HG03520 (cell line): ENCODE measurements at regions not wholly inside any gene's neighbourhood (a gene's known extent, or its start where the extent isn't known, plus 50 kb on each side); places are given as distances from the start of the nearest gene placed in this dataset.
"Not testable (repeated sequence)": the region's sequence is repeated elsewhere in the genome, so short reads cannot be mapped to it uniquely, and the experiment has no call there.

Experiments used
- ATAC-seq: cut with Tn5 transposase; IDR thresholded peaks from one replicate; pipeline ENCODE4 v1.9.1; 2021; ENCODE audit warnings: mild to moderate bottlenecking, moderate library complexity; ENCODE audit not compliant: unreplicated experiment

GRCh38 chr15:70602834-70603560 is 160.4 kb downstream of the UACA start:
- no peak for ATAC-seq

GRCh38 chr15:70602281-70602680 is 161.1 kb downstream of the UACA start:
- ATAC-seq: no peak

- no peak for ATAC-seq
Measured at GRCh38 chr15:70597945-70598344, 165.4 kb downstream of the UACA start.

GRCh38 chr15:70597056-70597603 is 166.2 kb downstream of the UACA start:
- ATAC-seq: no peak

- ATAC-seq: no peak
Measured at GRCh38 chr15:70596354-70597055, 166.9 kb downstream of the UACA start.

GRCh38 chr15:70593795-70594194 is 169.6 kb downstream of the UACA start:
- ATAC-seq: no peak

- ATAC-seq: no peak
Measured at GRCh38 chr15:70589728-70590127, 173.6 kb downstream of the UACA start.

GRCh38 chr15:70589221-70589620 is 174.1 kb downstream of the UACA start:
- ATAC-seq: no peak

GRCh38 chr15:70588613-70589012 is 174.7 kb downstream of the UACA start:
- no peak for ATAC-seq

GRCh38 chr15:70587896-70588567 is 175.3 kb downstream of the UACA start:
- ATAC-seq: no peak

GRCh38 chr15:70587012-70587634 is 176.2 kb downstream of the UACA start:
- ATAC-seq: not testable (repeated sequence)

GRCh38 chr15:70586241-70586640 is 177.1 kb downstream of the UACA start:
- ATAC-seq: no peak

- ATAC-seq: no peak
Measured at GRCh38 chr15:70585707-70586034, 177.7 kb downstream of the UACA start.

- no peak for ATAC-seq
Measured at GRCh38 chr15:70584838-70585706, 178.3 kb downstream of the UACA start.

- no peak for ATAC-seq
Measured at GRCh38 chr15:70584441-70584837, 178.9 kb downstream of the UACA start.

- ATAC-seq: no peak
Measured at GRCh38 chr15:70583006-70583405, 180.4 kb downstream of the UACA start.

GRCh38 chr15:70582143-70582945 is 181.0 kb downstream of the UACA start:
- ATAC-seq: no peak

GRCh38 chr15:70580958-70581357 is 182.4 kb downstream of the UACA start:
- ATAC-seq: no peak

GRCh38 chr15:70580286-70580685 is 183.1 kb downstream of the UACA start:
- ATAC-seq: no peak

GRCh38 chr15:70579766-70580165 is 183.6 kb downstream of the UACA start:
- no peak for ATAC-seq
